C4-2B (cell line): ENCODE measurements at regions not wholly inside any gene's neighbourhood (a gene's known extent, or its start where the extent isn't known, plus 50 kb on each side); places are given as distances from the start of the nearest gene placed in this dataset.

Experiments used
- H3K27ac ChIP-seq: fragments of 450-650 bp; 2 replicates; pipeline ENCODE4 v1.5.1; 2017
- CTCF ChIP-seq: fragments of 450-650 bp; conservative IDR thresholded peaks from 2 replicates; pipeline ENCODE4 v1.5.1; 2017; ENCODE audit warnings: mild to moderate bottlenecking
- ZFX ChIP-seq: fragments of 450-650 bp; IDR thresholded peaks from 2 replicates; pipeline ENCODE4 v1.6.1; 2017

GRCh38 chr4:33062155-33062806 lies 2342.1 kb downstream of the PCDH7 start:
- H3K27ac ChIP-seq, result no peak overlapping the region
- no peak for TF ChIP-seq ZFX
- no peak for TF ChIP-seq CTCF

- no peak overlapping the region for H3K27ac ChIP-seq
- no peak for TF ChIP-seq CTCF
- no peak for TF ChIP-seq ZFX
Measured at GRCh38 chr4:33063241-33063640, 2343.1 kb downstream of the PCDH7 start.

GRCh38 chr4:33064238-33064637 lies 2344.1 kb downstream of the PCDH7 start:
- TF ChIP-seq ZFX (no peak), CTCF (no peak)
- H3K27ac ChIP-seq, result no peak overlapping the region

- TF ChIP-seq CTCF (no peak), ZFX (no peak)
- H3K27ac ChIP-seq, result no peak overlapping the region
Measured at GRCh38 chr4:33065749-33066148, 2345.6 kb downstream of the PCDH7 start.

GRCh38 chr4:33067221-33067620 lies 2347.1 kb downstream of the PCDH7 start:
- TF ChIP-seq CTCF (no peak), ZFX (no peak)
- H3K27ac ChIP-seq, result no peak overlapping the region

- no peak for TF ChIP-seq ZFX
- no peak overlapping the region for H3K27ac ChIP-seq
Measured at GRCh38 chr4:33068539-33068938, 2348.4 kb downstream of the PCDH7 start.

- TF ChIP-seq CTCF, result no peak
- TF ChIP-seq ZFX, result no peak
- no peak overlapping the region for H3K27ac ChIP-seq
Measured at GRCh38 chr4:33071535-33071934, 2351.4 kb downstream of the PCDH7 start.
